HFFc6 (cell line): ENCODE measurements at regions not wholly inside any gene's neighbourhood (a gene's known extent, or its start where the extent isn't known, plus 50 kb on each side); places are given as distances from the start of the nearest gene placed in this dataset.

Experiments
- DNase-seq: peaks from one replicate; pipeline ENCODE4 v3.0.0-alpha.2; 2018
- H3K27ac Mint-ChIP-seq: 2 replicates; pipeline ENCODE4 v1.8.0; 2020; ENCODE audit warnings: mild to moderate bottlenecking, mixed read lengths
- H3K27me3 Mint-ChIP-seq: 2 replicates; pipeline ENCODE4 v1.8.0; 2021; ENCODE audit warnings: mild to moderate bottlenecking, moderate library complexity, mixed read lengths; ENCODE audit not compliant: insufficient read depth
- H3K36me3 Mint-ChIP-seq: 2 replicates; pipeline ENCODE4 v1.8.0; 2021; ENCODE audit warnings: low read depth, mixed read lengths
- H3K4me1 Mint-ChIP-seq: 2 replicates; pipeline ENCODE4 v1.8.0; 2020; ENCODE audit warnings: low read depth, mixed read lengths
- H3K4me3 Mint-ChIP-seq: 2 replicates; pipeline ENCODE4 v1.8.0; 2020; ENCODE audit warnings: mild to moderate bottlenecking, moderate library complexity, mixed read lengths
- H3K9me3 Mint-ChIP-seq: 2 replicates; pipeline ENCODE4 v1.8.0; 2020; ENCODE audit warnings: mild to moderate bottlenecking, mixed read lengths
- CTCF ChIP-seq: fragments of 200-600 bp; sonication (generic); IDR thresholded peaks from 2 replicates; pipeline ENCODE4 v1.5.0; 2021; ENCODE audit warnings: antibody characterized with exemption, mild to moderate bottlenecking

DNA sequence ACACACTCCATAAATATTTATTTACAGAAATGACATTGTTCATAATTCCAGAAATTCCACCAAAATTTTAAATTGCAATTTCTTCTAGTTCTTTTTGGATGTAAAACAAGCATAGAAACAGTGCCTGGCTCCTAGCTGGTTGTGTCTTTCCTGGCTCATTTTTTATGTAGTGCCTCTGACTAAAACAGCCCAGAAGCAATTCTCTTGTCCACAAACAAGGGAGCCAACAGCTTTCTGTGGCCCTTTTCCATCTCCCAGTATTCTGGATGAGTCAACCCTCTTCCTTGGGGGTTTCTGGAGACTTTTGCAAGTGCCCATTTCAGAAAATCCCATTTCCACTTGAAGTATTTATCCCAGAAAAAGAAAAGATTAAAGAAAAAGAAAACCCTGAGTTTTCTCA is 141.4 kb downstream of the PHLDA1 start:
- Mint-ChIP-seq H3K4me1 (peaks cover 57% of the 10 kb centered on the region), H3K27ac (no peak overlapping the region), H3K36me3 (no peaks in the 10 kb centered on the region), H3K4me3 (no peak overlapping the region), H3K9me3 (no peaks in the 10 kb centered on the region), H3K27me3 (no peaks in the 10 kb centered on the region; the same call in 1 of the 2 replicates)
- TF ChIP-seq CTCF = no peak
- no peak for DNase-seq

- no peak for DNase-seq
- peak overlapping the region; percentile 66 for H3K4me3 Mint-ChIP-seq
- no peaks in the 10 kb centered on the region for H3K9me3 Mint-ChIP-seq
- TF ChIP-seq CTCF = no peak
- H3K36me3 Mint-ChIP-seq = no peaks in the 10 kb centered on the region
- peak overlapping the region; percentile 63 for H3K27ac Mint-ChIP-seq
- H3K27me3 Mint-ChIP-seq = no peaks in the 10 kb centered on the region; the same call in 1 of the 2 replicates
- peaks cover 55% of the 10 kb centered on the region for H3K4me1 Mint-ChIP-seq
Observed at GRCh38 chr12:75888874-75889613, 142.5 kb downstream of the PHLDA1 start.

GRCh38 chr12:75888399-75888798 is 143.2 kb downstream of the PHLDA1 start:
- peaks cover 52% of the 10 kb centered on the region for H3K4me1 Mint-ChIP-seq
- no peak overlapping the region for H3K27ac Mint-ChIP-seq

GRCh38 chr12:75887979-75888378 is 143.6 kb downstream of the PHLDA1 start:
- Mint-ChIP-seq H3K27ac (no peak overlapping the region), H3K9me3 (no peaks in the 10 kb centered on the region), H3K36me3 (no peaks in the 10 kb centered on the region), H3K4me1 (peaks cover 48% of the 10 kb centered on the region), H3K4me3 (no peak overlapping the region), H3K27me3 (no peaks in the 10 kb centered on the region; the same call in 1 of the 2 replicates)
- TF ChIP-seq CTCF = no peak
- no peak for DNase-seq

More at GRCh38 chr12:75888399-75888798, 143.2 kb downstream of the PHLDA1 start:
- Mint-ChIP-seq H3K4me3 (peak overlapping the region; percentile 66), H3K27me3 (no peaks in the 10 kb centered on the region; the same call in 1 of the 2 replicates), H3K36me3 (no peaks in the 10 kb centered on the region), H3K9me3 (no peaks in the 10 kb centered on the region)
- DNase-seq = no peak
- TF ChIP-seq CTCF = no peak

DNA sequence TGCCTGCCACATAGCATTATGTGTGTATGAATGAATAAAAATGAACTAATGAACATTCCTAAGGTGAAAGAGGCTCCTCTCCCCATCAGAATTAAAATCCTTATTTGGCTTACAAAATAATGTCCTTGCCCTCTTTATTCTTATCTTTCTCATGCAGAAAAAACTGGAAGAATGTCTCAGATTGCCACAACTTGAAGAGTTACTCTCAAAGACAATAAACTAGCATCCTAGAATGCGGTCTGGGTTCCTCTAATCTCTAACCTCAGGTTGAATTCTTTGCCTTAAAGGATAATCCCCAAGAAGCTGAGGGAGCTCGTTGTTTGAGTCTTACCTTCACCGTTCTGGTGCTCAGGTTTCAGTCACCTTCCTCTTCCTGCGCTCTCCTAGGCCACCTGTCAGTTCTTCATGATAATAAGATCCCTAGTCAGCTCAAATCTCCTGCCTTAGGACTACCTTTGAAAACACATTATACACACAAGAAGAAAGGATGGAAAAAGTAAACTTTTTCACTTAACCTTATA is 147.1 kb downstream of the PHLDA1 start:
- peaks cover 21% of the 10 kb centered on the region for H3K4me1 Mint-ChIP-seq

More for the DNA sequence above, 147.1 kb downstream of the PHLDA1 start:
- Mint-ChIP-seq H3K27ac (no peak overlapping the region), H3K4me3 (no peak overlapping the region), H3K9me3 (no peaks in the 10 kb centered on the region), H3K27me3 (no peaks in the 10 kb centered on the region), H3K36me3 (no peaks in the 10 kb centered on the region)
- DNase-seq = no peak
- no peak for TF ChIP-seq CTCF
